ENCODE measurements at regions not wholly inside any gene's neighbourhood (a gene's known extent, or its start where the extent isn't known, plus 50 kb on each side); places are given as distances from the start of the nearest gene placed in this dataset.

DNA sequence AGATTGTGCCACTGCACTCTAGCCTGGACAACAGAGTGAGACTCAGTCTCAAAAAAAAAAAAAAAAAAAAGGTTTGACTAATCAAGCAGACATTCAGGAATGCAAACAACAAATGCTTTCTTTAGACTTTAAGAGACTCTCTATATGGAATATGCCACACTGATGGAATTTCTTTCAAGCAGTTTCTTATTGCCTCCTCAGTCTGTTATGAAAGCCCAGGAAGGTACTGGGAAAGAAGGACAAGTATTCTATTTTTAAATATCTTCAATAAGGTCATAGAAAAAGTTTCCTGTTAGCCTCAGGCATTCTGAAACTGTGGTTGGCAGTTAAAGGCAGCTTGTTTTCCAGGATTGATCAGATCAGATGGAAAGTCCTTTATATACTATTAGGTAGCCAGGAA is 241.6 kb downstream of the PIK3C3 start:
- no peaks in the 10 kb centered on the region for H4K20me1 ChIP-seq (ENCODE audit: insufficient read depth)
- ChIA-PET POLR2A (no interaction called here), CTCF (interaction anchor here (0.8 kb wide), 1 partner anchor 82 kb away, joined by 3 read pairs; no protein-coding TSS in a partner anchor)
- no peak overlapping the region for H3K4me3 ChIP-seq (ENCODE audit: low read depth in 2 of 2, low read length in 1 of 2)
- no peaks in the 10 kb centered on the region for H3K27me3 ChIP-seq (ENCODE audit: insufficient read depth)
- no peak overlapping the region for H3K27ac ChIP-seq (ENCODE audit: low read depth in 2 of 2, low read length in 1 of 2)
- H3K9ac ChIP-seq = no peak overlapping the region
- no peaks in the 10 kb centered on the region for H3K36me3 ChIP-seq (replicated peaks in 1 of 2; ENCODE audit: control insufficient read depth in 1 of 2, insufficient read depth in 2 of 2, low read length in 1 of 2)
- no peaks in the 10 kb centered on the region for H3F3A ChIP-seq (replicated peaks; ENCODE audit: insufficient read depth)
- H3K4me2 ChIP-seq = no peak overlapping the region
- no peak for TF ChIP-seq EZH2phosphoT487 (IDR thresholded peaks at IDR 0.05; ENCODE audit: borderline replicate concordance, low read depth)
- TF ChIP-seq FOXJ3 (CRISPR knock-in tag; IDR thresholded peaks at IDR 0.05) = no peak
- TF ChIP-seq CHD2 (IDR thresholded peaks at IDR 0.05; ENCODE audit: low read length, partially characterized antibody) = no peak
- no peak for TF ChIP-seq ELF1 (IDR thresholded peaks at IDR 0.05)
- H3K79me2 ChIP-seq (ENCODE audit: insufficient read depth) = no peaks in the 10 kb centered on the region
- H3K9me2 ChIP-seq = no peaks in the 10 kb centered on the region
- DNase-seq = no peak
- H3K9me3 ChIP-seq = no peaks in the 10 kb centered on the region
- H3K4me1 ChIP-seq (ENCODE audit: control insufficient read depth in 1 of 2, insufficient read depth in 2 of 2, low read depth in 1 of 2, low read length in 1 of 2) = peaks cover 0 to 8% of the 10 kb centered on the region in 2 experiments; a peak in 2 of 4 replicates
- no peak overlapping the region for H2AFZ ChIP-seq (ENCODE audit: low read depth)

DNA sequence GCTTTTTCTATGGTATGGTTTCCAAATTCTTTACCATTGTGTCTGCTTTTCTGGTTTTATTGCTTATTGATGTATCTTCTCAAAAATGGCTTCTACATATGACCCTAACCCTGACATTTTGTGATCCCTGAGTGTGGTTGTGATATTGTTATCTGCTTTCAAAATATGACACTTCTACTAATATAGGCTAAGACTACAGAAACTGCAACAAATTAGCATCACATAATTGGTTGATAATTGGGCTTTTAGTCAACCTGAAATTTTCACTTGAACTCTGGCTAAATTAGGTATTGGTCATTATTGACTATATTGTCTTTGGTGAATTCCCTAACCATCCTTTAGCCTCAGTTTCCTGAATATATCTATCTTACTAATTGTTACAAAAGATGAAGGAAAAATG is 246.1 kb downstream of the PIK3C3 start:
- no peak for DNase-seq
- Histone ChIP-seq H3K27ac (ENCODE audit: low read depth in 2 of 2, low read length in 1 of 2) (no peak overlapping the region), H3K9me3 (no peaks in the 10 kb centered on the region), H4K20me1 (ENCODE audit: insufficient read depth) (no peaks in the 10 kb centered on the region), H3K9me2 (no peaks in the 10 kb centered on the region), H2AFZ (ENCODE audit: low read depth) (no peak overlapping the region), H3K27me3 (ENCODE audit: insufficient read depth) (no peaks in the 10 kb centered on the region), H3K4me3 (ENCODE audit: low read depth in 2 of 2, low read length in 1 of 2) (no peak overlapping the region), H3K4me1 (ENCODE audit: control insufficient read depth in 1 of 2, insufficient read depth in 2 of 2, low read depth in 1 of 2, low read length in 1 of 2) (no peaks in the 10 kb centered on the region; a peak in 1 of 4 replicates), H3K79me2 (ENCODE audit: insufficient read depth) (no peaks in the 10 kb centered on the region), H3K9ac (no peak overlapping the region), H3F3A (replicated peaks; ENCODE audit: insufficient read depth) (no peaks in the 10 kb centered on the region), H3K4me2 (no peak overlapping the region), H3K36me3 (replicated peaks in 1 of 2; ENCODE audit: control insufficient read depth in 1 of 2, insufficient read depth in 2 of 2, low read length in 1 of 2) (no peaks in the 10 kb centered on the region)
- ChIA-PET POLR2A (no interaction called here), CTCF (interaction anchor here (1.4 to 1.6 kb wide), 3 partner anchors 9 to 87 kb away, joined by 4 read pairs; no protein-coding TSS in a partner anchor)
- no peak for TF ChIP-seq ELF1 (IDR thresholded peaks at IDR 0.05)
- no peak for TF ChIP-seq SMC3 (IDR thresholded peaks at IDR 0.05; ENCODE audit: low read depth, low read length)
- TF ChIP-seq EP300 (IDR thresholded peaks at IDR 0.05; ENCODE audit: borderline replicate concordance in 1 of 2, low read depth in 1 of 2, low read length in 1 of 2) = no peak
- TF ChIP-seq POLR2AphosphoS5 (IDR thresholded peaks at IDR 0.05; ENCODE audit: low read depth, low read length) = no peak
- TF ChIP-seq TAF1 (IDR thresholded peaks at IDR 0.05; ENCODE audit: borderline replicate concordance, low read depth, low read length) = no peak

DNA sequence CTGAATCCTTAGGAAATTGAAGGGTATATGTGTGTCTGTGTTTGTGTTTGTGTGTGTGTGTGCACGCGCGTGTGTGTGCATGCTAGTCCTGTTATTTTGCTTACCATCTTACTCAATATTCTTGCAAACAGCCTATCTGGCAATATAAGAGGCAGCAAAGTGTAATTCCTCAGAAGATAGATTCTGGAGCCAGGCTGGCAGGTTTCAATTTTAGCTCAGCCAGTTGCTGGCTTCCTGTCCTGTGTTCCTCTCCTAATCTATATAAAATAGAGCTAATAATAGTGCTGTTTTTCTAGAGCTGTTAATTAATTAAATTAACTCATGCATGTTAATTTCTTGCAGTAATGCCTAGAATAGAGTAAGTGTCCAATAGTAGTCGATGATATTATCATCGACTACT is 256.2 kb downstream of the PIK3C3 start:
- Histone ChIP-seq H3K4me1 (ENCODE audit: control insufficient read depth in 1 of 2, insufficient read depth in 2 of 2, low read depth in 1 of 2, low read length in 1 of 2) (peaks cover 0 to 5% of the 10 kb centered on the region in 2 experiments; a peak in 1 of 4 replicates), H3K27me3 (ENCODE audit: insufficient read depth) (no peaks in the 10 kb centered on the region), H3K9me3 (no peaks in the 10 kb centered on the region), H3K79me2 (ENCODE audit: insufficient read depth) (no peaks in the 10 kb centered on the region), H3K36me3 (replicated peaks in 1 of 2; ENCODE audit: control insufficient read depth in 1 of 2, insufficient read depth in 2 of 2, low read length in 1 of 2) (no peaks in the 10 kb centered on the region), H4K20me1 (ENCODE audit: insufficient read depth) (no peaks in the 10 kb centered on the region), H3K9ac (no peak overlapping the region), H3K4me2 (no peak overlapping the region), H3K9me2 (no peaks in the 10 kb centered on the region), H3K27ac (ENCODE audit: low read depth in 2 of 2, low read length in 1 of 2) (no peak overlapping the region), H3F3A (replicated peaks; ENCODE audit: insufficient read depth) (no peaks in the 10 kb centered on the region), H2AFZ (ENCODE audit: low read depth) (no peak overlapping the region), H3K4me3 (ENCODE audit: low read depth in 2 of 2, low read length in 1 of 2) (no peak overlapping the region)
- CTCF ChIA-PET = no interaction called here
- 80% methylated on average over 5 of the region's 5 CpGs for WGBS (ENCODE audit: low lambda C conversion rate)
- TF ChIP-seq, protein P1, sequence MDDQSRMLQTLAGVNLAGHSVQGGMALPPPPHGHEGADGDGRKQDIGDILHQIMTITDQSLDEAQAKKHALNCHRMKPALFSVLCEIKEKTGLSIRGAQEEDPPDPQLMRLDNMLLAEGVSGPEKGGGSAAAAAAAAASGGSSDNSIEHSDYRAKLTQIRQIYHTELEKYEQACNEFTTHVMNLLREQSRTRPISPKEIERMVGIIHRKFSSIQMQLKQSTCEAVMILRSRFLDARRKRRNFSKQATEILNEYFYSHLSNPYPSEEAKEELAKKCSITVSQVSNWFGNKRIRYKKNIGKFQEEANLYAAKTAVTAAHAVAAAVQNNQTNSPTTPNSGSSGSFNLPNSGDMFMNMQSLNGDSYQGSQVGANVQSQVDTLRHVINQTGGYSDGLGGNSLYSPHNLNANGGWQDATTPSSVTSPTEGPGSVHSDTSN (IDR thresholded peaks at IDR 0.05) = no peak
- TF ChIP-seq POLR2AphosphoS5 (IDR thresholded peaks at IDR 0.05; ENCODE audit: low read depth, low read length) (no peak), MEF2A (IDR thresholded peaks at IDR 0.05; ENCODE audit: borderline replicate concordance, low read depth) (no peak), TCF12 (IDR thresholded peaks at IDR 0.05) (no peak), YY1 (IDR thresholded peaks at IDR 0.05; ENCODE audit: low read depth) (no peak), GATA2 (CRISPR knock-in tag; IDR thresholded peaks at IDR 0.05) (no peak), JUND (IDR thresholded peaks at IDR 0.05) (no peak), RCOR1 (IDR thresholded peaks at IDR 0.05; ENCODE audit: low read length) (no peak), TEAD4 (IDR thresholded peaks at IDR 0.05; ENCODE audit: borderline replicate concordance, insufficient read depth) (no peak), CHD2 (IDR thresholded peaks at IDR 0.05; ENCODE audit: low read length, partially characterized antibody) (no peak), ELF1 (IDR thresholded peaks at IDR 0.05) (no peak), RAD21 (IDR thresholded peaks at IDR 0.05; ENCODE audit: low read length) (no peak)
- TF ChIP-seq, protein P2, sequence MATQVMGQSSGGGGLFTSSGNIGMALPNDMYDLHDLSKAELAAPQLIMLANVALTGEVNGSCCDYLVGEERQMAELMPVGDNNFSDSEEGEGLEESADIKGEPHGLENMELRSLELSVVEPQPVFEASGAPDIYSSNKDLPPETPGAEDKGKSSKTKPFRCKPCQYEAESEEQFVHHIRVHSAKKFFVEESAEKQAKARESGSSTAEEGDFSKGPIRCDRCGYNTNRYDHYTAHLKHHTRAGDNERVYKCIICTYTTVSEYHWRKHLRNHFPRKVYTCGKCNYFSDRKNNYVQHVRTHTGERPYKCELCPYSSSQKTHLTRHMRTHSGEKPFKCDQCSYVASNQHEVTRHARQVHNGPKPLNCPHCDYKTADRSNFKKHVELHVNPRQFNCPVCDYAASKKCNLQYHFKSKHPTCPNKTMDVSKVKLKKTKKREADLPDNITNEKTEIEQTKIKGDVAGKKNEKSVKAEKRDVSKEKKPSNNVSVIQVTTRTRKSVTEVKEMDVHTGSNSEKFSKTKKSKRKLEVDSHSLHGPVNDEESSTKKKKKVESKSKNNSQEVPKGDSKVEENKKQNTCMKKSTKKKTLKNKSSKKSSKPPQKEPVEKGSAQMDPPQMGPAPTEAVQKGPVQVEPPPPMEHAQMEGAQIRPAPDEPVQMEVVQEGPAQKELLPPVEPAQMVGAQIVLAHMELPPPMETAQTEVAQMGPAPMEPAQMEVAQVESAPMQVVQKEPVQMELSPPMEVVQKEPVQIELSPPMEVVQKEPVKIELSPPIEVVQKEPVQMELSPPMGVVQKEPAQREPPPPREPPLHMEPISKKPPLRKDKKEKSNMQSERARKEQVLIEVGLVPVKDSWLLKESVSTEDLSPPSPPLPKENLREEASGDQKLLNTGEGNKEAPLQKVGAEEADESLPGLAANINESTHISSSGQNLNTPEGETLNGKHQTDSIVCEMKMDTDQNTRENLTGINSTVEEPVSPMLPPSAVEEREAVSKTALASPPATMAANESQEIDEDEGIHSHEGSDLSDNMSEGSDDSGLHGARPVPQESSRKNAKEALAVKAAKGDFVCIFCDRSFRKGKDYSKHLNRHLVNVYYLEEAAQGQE (IDR thresholded peaks at IDR 0.05; ENCODE audit: low read depth, low read length) = no peak
- no peak for DNase-seq
- POLR2A ChIA-PET = no interaction called here
